Activated CD4-positive, alpha-beta T cell treated with anti-CD3 and anti-CD28 coated beads for 48 hours (primary cell): ENCODE measurements at regions not wholly inside any gene's neighbourhood (a gene's known extent, or its start where the extent isn't known, plus 50 kb on each side); places are given as distances from the start of the nearest gene placed in this dataset.

Experiments
- DNase-seq: peaks from one replicate; pipeline ENCODE4 v3.0.0-alpha.2; 2020

DNA sequence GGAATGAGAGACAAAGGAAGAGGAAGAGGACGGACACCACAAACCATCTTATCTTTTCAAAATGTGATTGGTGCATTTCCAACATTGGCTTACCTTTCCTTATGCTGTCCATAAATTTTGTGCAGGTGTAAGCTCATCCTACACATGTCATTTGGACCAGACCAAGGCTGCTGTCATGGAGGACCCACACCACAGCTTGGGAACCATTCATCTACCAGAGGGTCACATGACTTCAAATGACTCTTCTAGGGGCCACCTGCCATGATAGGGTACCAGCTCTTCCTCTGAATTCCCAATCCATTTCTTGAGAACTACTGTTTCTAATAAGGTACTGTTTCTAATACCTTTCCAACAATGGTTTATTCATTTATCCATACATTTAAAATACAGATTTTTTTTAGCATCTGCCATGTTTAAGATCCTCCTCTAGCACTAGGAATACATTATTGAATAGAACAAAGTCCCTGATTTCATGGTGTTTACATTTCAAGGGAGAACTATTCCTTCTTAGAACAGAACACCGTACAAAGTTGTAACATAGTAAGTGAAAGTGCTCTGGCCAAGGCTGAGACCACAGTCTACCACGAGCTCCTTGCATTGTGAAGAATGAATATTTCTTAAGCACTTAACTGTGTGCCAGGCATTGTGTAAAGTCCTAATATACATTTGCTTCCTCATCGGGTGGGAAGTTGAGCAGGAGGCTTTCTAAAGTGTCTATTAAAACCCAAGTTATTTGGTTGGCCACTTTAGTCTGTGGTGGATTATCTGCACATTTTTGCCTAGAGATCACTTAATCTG lies 246.1 kb upstream of the FN1 start:
- no peak for DNase-seq

- DNase-seq, result peak; percentile 59
Observed at GRCh38 chr2:215680605-215681598, 245.0 kb upstream of the FN1 start.

- no peak for DNase-seq
Observed at GRCh38 chr2:215678094-215678493, 242.2 kb upstream of the FN1 start.

- no peak for DNase-seq
Observed at GRCh38 chr2:215677481-215677880, 241.6 kb upstream of the FN1 start.

- DNase-seq, result no peak
Observed at GRCh38 chr2:215672406-215672805, 236.5 kb upstream of the FN1 start.

GRCh38 chr2:215671691-215672090 lies 235.8 kb upstream of the FN1 start:
- DNase-seq, result no peak

- DNase-seq, result no peak
Observed at GRCh38 chr2:215671244-215671643, 235.4 kb upstream of the FN1 start.

DNA sequence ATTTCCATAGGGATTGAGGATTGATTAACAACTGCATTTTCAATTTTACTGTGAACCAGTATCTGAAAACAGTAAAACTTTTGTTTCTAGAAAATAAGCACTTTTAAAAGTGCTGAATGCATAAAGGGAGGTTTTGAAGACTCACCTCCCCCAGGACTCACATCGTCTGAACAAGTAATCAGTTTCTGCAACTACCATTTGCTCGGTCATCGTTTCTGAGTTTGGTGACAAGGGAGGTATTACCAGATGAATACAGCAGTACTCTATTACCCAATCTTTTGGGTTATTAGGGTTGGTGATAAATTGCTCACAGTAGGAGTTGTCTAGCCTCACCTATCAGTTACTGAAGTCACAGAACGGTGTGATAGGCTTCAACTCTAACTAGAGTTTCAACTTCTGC lies 234.5 kb upstream of the FN1 start:
- no peak for DNase-seq

GRCh38 chr2:215668378-215668775 lies 232.5 kb upstream of the FN1 start:
- no peak for DNase-seq

GRCh38 chr2:215667585-215668377 lies 231.9 kb upstream of the FN1 start:
- DNase-seq, result no peak

- peak; percentile 12 for DNase-seq
Observed at GRCh38 chr2:215664847-215665525, 229.1 kb upstream of the FN1 start.

DNA sequence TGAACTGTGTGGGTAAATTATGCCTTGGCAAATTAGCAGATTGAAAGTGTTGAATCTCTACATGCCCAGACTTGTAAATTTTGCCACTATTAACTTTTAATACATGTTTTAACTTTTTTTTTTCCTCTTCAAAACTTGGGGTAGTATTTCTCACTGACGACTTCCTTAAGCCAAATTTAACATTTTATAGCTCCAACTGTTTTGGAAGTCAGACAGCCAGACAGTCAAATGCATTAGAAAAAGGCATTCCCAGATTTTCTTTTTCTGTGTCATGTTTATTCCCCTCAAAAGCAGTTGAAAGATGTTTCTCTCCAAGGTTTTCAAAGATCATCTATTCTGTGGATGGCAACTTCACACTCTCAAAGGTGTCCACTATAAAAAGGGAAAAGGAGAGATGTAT lies 226.8 kb upstream of the FN1 start:
- no peak for DNase-seq

DNA sequence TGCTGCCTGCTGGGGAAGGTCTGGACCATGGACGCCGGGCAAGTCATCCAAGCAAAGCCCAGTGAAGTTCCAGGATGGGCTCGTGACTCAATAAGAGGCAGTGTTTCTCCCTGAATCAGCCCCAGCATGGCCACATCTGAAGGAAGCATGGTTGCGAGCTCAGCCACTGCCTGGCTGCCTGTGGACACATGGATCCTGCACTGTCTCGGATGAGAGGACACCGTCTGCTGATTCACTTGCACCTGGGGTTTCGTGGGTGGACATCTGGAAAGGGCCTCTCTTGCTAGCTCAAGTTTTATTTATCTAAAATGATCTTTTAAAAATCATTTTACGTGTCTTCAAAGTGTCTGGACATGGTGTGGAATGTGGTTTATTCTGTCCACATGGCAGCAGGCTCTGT lies 224.8 kb upstream of the FN1 start:
- no peak for DNase-seq

- DNase-seq, result no peak
Observed at GRCh38 chr2:215659650-215660049, 223.8 kb upstream of the FN1 start.

DNA sequence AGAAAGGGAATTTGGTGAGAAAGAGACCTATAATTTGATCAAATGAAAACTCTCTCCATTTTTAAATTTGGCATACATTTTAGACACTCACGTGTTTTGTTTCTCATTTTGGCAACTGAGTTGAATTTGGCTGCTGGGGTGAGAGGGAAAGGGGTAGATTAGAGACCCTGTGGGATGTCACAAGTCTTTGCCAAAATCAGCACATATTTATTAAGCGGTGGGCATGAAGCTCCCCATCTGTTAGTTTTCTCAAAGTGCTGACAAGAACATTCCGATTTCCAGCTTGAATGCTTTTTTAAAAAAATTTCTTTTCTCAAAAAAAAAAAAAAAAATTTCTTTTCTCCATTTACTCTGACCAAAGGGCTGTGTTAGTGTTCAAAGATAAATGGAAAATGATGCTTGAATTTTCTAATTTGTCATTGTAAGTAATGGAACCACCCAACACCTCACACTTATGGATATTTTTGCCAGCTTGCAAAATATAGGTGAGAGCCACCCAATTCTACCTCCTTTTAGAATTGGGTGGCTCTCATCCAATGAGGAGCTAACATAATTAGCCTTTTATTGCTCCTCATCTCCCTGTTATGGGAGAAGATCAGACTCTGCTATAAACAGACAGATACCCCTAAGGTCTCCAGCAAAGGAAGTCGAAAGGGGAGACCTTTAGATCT lies 222.9 kb upstream of the FN1 start:
- no peak for DNase-seq

DNA sequence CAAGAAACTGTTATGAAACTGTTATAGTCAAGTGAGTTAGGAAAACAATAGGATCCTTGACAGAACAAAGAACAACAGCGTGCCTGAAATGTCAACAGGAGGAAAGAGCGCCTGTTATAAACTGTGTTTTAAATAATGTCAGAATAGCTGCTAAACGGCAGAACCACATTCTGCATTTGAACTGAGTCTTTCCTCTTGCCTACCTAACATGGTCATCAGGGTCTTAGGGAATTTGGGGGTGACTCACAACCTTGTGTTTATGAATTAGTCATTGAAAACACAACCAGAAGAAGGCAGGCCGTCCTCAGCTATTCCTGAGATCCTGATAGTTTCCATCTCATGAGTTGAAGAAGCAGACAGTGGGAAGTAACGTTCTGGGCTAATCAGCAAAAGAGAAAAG lies 222.0 kb upstream of the FN1 start:
- no peak for DNase-seq

GRCh38 chr2:215654148-215654819 lies 218.4 kb upstream of the FN1 start:
- DNase-seq, result no peak

DNA sequence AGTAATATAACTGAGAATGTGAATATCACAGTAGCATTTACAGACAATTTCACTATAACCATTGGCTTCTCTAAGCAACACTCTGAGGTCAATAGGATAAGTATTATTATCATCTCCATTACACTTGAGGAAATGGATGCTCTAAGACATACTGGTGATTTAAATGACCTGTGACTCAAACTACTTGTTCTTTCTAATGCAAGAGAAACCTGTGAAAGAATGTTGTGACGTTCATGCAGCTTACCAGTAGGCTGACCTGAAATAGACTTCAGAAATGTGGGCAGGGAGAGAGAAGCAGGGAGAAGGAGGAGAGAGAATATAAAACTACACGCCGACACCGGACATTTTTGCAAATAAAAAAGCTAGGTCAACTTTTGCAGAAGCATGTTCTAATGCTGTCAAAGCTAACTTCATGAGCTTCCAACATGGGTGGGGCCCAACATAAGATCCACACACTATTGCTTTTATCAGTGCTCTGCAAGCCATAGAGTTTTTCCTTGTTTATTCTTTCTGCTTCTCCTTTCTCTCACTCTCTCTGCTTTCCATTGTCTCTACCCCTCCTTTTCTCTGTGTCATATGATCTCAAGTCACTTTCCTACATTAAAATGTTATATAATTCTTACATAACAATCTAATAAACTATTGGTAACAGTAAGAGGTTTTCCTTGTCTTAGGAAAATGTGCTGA lies 217.6 kb upstream of the FN1 start:
- DNase-seq, result no peak

DNA sequence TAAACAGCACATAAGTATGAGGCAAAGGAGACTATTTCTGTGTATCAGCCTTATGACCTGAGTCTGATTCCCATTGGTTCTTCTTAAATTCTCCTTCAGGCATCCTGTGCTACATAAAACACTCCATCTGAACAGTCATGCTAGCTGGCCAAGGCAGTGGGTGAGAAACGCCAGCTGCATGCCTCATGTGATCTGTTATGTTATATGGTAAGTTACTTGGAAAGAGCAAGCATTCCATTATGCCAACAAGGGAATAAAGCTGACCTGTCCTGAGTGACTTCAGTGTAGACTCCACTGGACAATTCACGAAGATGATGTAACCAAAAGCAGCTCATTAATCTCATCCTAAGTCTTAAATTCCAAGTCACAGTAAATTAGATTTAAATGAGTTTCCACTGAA lies 216.5 kb upstream of the FN1 start:
- DNase-seq, result no peak

GRCh38 chr2:215651412-215651811 lies 215.5 kb upstream of the FN1 start:
- no peak for DNase-seq
